GM21737 (cell line): ENCODE measurements at regions not wholly inside any gene's neighbourhood (a gene's known extent, or its start where the extent isn't known, plus 50 kb on each side); places are given as distances from the start of the nearest gene placed in this dataset.

Experiments used
- ATAC-seq: cut with Tn5 transposase; IDR thresholded peaks from one replicate; pipeline ENCODE4 v1.9.1; 2021; ENCODE audit warnings: mild to moderate bottlenecking, moderate library complexity; ENCODE audit not compliant: unreplicated experiment

- no peak for ATAC-seq
Observed at GRCh38 chr9:106581973-106582372, 281.0 kb upstream of the ZNF462 start.

- no peak for ATAC-seq
Observed at GRCh38 chr9:106583751-106584150, 279.2 kb upstream of the ZNF462 start.

DNA sequence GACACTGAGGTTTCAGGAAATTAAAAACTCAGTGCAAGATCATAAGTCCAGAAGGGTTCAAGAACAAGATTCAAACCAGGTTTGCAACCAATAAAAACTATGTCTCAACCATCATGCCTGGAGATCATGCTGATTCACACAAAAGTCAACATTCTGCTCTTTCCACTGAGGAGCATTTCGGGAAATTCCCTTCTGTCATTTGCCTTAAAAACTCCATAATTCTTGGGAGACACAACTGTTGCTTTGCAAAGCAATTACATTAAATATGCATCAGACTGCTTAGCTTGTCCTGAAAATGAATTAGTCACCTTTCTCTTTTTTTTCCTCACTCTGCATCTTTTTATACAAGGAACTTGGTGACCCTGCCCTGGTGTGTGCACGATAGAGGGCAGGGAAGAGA, 275.9 kb upstream of the ZNF462 start:
- no peak for ATAC-seq

GRCh38 chr9:106588626-106589025, 274.3 kb upstream of the ZNF462 start:
- ATAC-seq, result no peak

- no peak for ATAC-seq
Observed at GRCh38 chr9:106590759-106591505, 272.0 kb upstream of the ZNF462 start.

GRCh38 chr9:106593201-106593600, 269.8 kb upstream of the ZNF462 start:
- no peak for ATAC-seq

- no peak for ATAC-seq
Observed at GRCh38 chr9:106596984-106597383, 266.0 kb upstream of the ZNF462 start.

DNA sequence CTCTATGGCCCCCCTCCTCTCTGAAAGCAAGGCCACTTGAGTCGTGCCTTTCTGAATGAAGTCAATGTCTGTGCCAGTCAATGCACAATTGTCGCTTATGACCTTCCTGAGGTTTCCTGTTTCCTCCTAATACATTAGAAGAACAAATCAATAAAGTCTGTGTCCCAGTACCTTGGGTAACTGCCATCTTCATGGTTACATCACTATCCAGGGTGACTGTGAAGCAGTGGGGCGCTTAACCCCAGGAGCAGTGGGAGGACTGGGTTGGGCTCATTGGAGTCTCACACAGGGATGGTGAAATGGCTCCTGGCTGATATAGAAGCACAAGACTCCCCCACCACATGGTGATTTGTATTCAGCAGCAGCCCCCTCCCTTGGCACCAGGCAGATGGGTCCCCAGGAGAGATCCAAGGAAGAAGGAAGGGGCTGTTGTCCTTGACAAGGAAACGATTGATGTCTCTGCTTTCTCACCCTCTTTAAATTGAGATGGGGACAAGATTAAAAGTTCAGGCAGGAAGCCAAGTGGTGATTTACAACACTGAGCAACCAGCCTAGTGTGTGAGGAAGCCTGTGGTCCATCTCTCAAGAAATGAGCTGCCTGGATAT, 261.9 kb upstream of the ZNF462 start:
- no peak for ATAC-seq

DNA sequence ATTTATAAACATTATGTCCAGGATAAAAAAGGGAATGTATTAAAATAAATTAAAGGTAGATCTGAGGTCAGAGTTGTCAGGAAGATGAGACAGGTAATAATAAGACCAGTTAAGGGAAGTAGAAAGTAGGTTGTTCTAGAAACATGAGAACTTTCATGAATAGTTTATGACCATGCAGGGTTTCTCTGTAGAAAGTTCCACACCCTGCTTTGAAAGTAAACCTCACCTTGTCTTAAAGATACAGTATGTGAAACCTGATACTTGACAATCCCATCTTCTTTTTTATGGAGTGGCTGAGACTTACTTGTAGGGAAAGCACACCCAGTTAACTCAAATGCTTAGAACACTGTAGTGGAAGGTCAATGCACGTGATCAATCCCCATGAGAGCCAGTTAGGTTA, 260.6 kb upstream of the ZNF462 start:
- ATAC-seq, result no peak

GRCh38 chr9:106613250-106613737, 249.7 kb upstream of the ZNF462 start:
- ATAC-seq, result no peak

- no peak for ATAC-seq
Observed at GRCh38 chr9:106615118-106615889, 247.7 kb upstream of the ZNF462 start.

GRCh38 chr9:106616026-106616425, 246.9 kb upstream of the ZNF462 start:
- no peak for ATAC-seq

- no peak for ATAC-seq
Observed at GRCh38 chr9:106616851-106617345, 246.1 kb upstream of the ZNF462 start.

DNA sequence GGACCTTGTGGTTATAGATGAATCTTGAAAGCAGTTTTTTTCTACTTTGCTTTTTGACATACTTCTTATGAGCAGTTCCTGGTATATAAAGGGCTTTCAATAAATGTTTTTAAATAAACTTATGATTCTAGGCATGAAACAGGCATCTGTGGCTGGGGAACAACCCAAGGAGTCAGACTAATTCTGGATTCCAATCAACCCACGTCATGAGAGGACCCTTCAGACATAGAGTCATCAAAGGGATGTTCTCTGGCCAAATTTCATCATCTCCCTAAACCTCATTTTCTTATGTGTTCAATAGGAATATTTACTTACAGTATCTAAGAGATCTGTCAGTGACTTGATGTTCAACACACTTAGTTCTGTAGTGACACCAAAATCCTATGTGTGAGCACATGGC, 243.8 kb upstream of the ZNF462 start:
- no peak for ATAC-seq

GRCh38 chr9:106620081-106620480, 242.9 kb upstream of the ZNF462 start:
- ATAC-seq, result no peak

- no peak for ATAC-seq
Observed at GRCh38 chr9:106620866-106621265, 242.1 kb upstream of the ZNF462 start.

GRCh38 chr9:106621313-106622163, 241.4 kb upstream of the ZNF462 start:
- ATAC-seq, result no peak

- no peak for ATAC-seq
Observed at GRCh38 chr9:106622164-106622487, 240.8 kb upstream of the ZNF462 start.

DNA sequence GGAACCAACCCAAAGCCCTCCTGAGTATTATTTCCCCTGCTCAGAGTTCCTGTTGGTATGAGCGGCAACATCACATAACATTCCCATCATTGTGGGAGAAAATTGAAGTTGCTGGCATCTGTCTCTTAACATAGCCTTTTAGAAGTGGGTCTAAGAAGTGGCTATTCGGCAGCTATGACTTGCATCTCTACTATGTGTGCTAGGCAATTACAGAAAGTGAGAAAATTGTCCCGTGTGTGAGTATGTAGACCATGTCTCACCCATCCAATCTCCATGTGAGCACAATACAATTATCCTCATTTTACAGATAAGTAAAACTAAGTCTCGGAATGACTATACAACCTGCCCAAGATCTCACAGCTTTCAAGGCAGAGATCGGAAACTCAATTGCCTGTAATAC, 239.4 kb upstream of the ZNF462 start:
- ATAC-seq, result no peak

- ATAC-seq, result no peak
Observed at GRCh38 chr9:106625259-106625789, 237.6 kb upstream of the ZNF462 start.

DNA sequence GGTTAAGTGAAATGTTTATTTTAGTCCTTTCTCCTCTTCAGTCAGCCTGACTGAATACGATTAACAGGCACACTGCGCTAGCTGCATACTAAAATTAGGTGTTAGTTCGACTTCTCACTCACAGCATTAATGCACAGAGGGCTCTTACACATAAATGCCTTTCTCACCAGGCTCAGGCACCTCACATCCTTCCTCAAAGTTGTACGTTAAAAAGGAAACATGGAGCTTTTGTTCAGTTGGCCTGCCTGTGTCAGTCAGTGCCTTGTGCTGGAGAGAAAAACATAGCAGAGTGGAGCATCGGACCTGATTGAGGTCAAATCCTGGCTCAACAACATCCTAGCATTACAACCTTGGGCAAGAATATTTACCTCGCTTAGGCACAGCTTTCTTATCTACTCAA, 236.0 kb upstream of the ZNF462 start:
- ATAC-seq, result no peak
